SK-MEL-5 (cell line): ENCODE measurements at regions not wholly inside any gene's neighbourhood (a gene's known extent, or its start where the extent isn't known, plus 50 kb on each side); places are given as distances from the start of the nearest gene placed in this dataset.

Experiments used
- DNase-seq: peaks from one replicate; pipeline ENCODE4 v3.0.0-alpha.2; 2016; ENCODE audit warnings: low read depth, low spot score
- in situ Hi-C: cut with HindIII; loops from 2 replicates; pipeline ENCODE4 v1.10.0; 2016; ENCODE audit warnings: low sequenced_read_pairs, high pct_unique_total_duplicates, low pct_unique_long_range_greater_than_20kb

- DNase-seq, result no peak
- in situ Hi-C loops, result no loop called here
These were observed 303.0 kb downstream of the GPATCH2 start for GRCh38 chr1:217327901-217328300.

- in situ Hi-C loops, result no loop called here
- no peak for DNase-seq
These were observed 308.1 kb downstream of the GPATCH2 start for GRCh38 chr1:217322834-217323233.

GRCh38 chr1:217315346-217315745, 315.5 kb downstream of the GPATCH2 start:
- in situ Hi-C loops, result no loop called here
- no peak for DNase-seq

- in situ Hi-C loops, result no loop called here
- DNase-seq, result no peak
These were observed 317.8 kb downstream of the GPATCH2 start for GRCh38 chr1:217313096-217313495.

GRCh38 chr1:217311766-217312165, 319.1 kb downstream of the GPATCH2 start:
- peak; percentile 66 for DNase-seq
- in situ Hi-C loops, result no loop called here

GRCh38 chr1:217311269-217311668, 319.6 kb downstream of the GPATCH2 start:
- in situ Hi-C loops, result no loop called here
- DNase-seq, result no peak

- in situ Hi-C loops, result no loop called here
- DNase-seq, result no peak
These were observed 349.6 kb downstream of the GPATCH2 start for GRCh38 chr1:217281332-217281731.

- DNase-seq, result no peak
- in situ Hi-C loops, result no loop called here
These were observed 355.1 kb downstream of the GPATCH2 start for GRCh38 chr1:217275655-217276398.

GRCh38 chr1:217274927-217275654, 355.8 kb downstream of the GPATCH2 start:
- DNase-seq, result no peak
- in situ Hi-C loops, result no loop called here

GRCh38 chr1:217274416-217274815, 356.5 kb downstream of the GPATCH2 start:
- no peak for DNase-seq
- in situ Hi-C loops, result no loop called here

GRCh38 chr1:217273866-217274265, 357.0 kb downstream of the GPATCH2 start:
- in situ Hi-C loops, result no loop called here
- no peak for DNase-seq

GRCh38 chr1:217272385-217272784, 358.5 kb downstream of the GPATCH2 start:
- in situ Hi-C loops, result no loop called here
- no peak for DNase-seq

- in situ Hi-C loops, result no loop called here
- no peak for DNase-seq
These were observed 360.8 kb downstream of the GPATCH2 start for GRCh38 chr1:217270101-217270500.

GRCh38 chr1:217268058-217268457, 362.8 kb downstream of the GPATCH2 start:
- in situ Hi-C loops, result no loop called here
- no peak for DNase-seq

GRCh38 chr1:217261636-217262035, 369.3 kb downstream of the GPATCH2 start:
- no peak for DNase-seq
- in situ Hi-C loops, result no loop called here

GRCh38 chr1:217260676-217261075, 370.2 kb downstream of the GPATCH2 start:
- no peak for DNase-seq
- in situ Hi-C loops, result no loop called here

GRCh38 chr1:217253985-217254384, 376.9 kb downstream of the GPATCH2 start:
- DNase-seq, result no peak
- in situ Hi-C loops, result no loop called here

GRCh38 chr1:217253351-217253750, 377.5 kb downstream of the GPATCH2 start:
- in situ Hi-C loops, result no loop called here
- no peak for DNase-seq

GRCh38 chr1:217251121-217251520, 379.8 kb downstream of the GPATCH2 start:
- in situ Hi-C loops, result no loop called here
- no peak for DNase-seq
